GM12878 (cell line): ENCODE measurements at regions not wholly inside any gene's neighbourhood (a gene's known extent, or its start where the extent isn't known, plus 50 kb on each side); places are given as distances from the start of the nearest gene placed in this dataset.

Experiments used
- ATAC-seq: fragments of 200-7000 bp; cut with Tn5 transposase; 3 replicates; pipeline ENCODE4 v1.9.1; 2020; ENCODE audit warnings: mild to moderate bottlenecking, moderate library complexity
- BruUV-seq: library from RNA; stranded (reverse); fragments of 400-500 nt; replicated peaks from 2 replicates; lab custom pipeline; 2021; lab: Mats Ljungman, UMichigan
- CTCF ChIA-PET: fragments of 300-600 bp; sonication (Branson Sonifier 250); formaldehyde crosslinking; extraction: SDS; loops from one replicate; lab custom pipeline; 2021; ENCODE audit warnings: inconsistent platforms; lab: Yijun Ruan, JAX
- POLR2A ChIA-PET: fragments of 350-600 bp; formaldehyde crosslinking; extraction: SDS; loops from one replicate; lab custom pipeline; 2021; ENCODE audit warnings: inconsistent platforms; lab: Charles Lee
- RAD21 ChIA-PET: fragments of 300-600 bp; sonication (Branson Sonifier 250); formaldehyde crosslinking; loops from one replicate; lab custom pipeline; 2023; ENCODE audit warnings: antibody characterized with exemption; ENCODE audit not compliant: unreplicated experiment; lab: Charles Lee
- SMC1A ChIA-PET: fragments of 300-600 bp; sonication (Branson Sonifier 250); formaldehyde crosslinking; loops from one replicate; lab custom pipeline; 2023; ENCODE audit not compliant: unreplicated experiment, uncharacterized antibody; lab: Charles Lee
- DNase-seq: peaks from one replicate; pipeline ENCODE4 v3.0.0-alpha.2; 2011; ENCODE audit warnings: low read depth, low spot score
- FAIRE-seq: peaks from 3 replicates; lab custom pipeline; 2011; peaks lifted over from hg19 to GRCh38; lab: Jason Lieb, UNC
- H2AFZ ChIP-seq: 2 replicates; pipeline ENCODE4 v1.6.0; 2011; ENCODE audit warnings: low read depth, low read length, control low read depth; ENCODE audit not compliant: control insufficient read depth
- H3K27ac ChIP-seq: 2 replicates; pipeline ENCODE4 v1.5.1; 2011; ENCODE audit warnings: control low read depth; ENCODE audit not compliant: control insufficient read depth, insufficient read depth
- H3K27me3 ChIP-seq, 2 experiments: replicated peaks in 1 of 2; 2 replicates each; pipeline versions ENCODE4 v1.6.0 to v1.6.1; 2011; ENCODE audit warnings: low read length in 1 of 2; ENCODE audit not compliant: control insufficient read depth in 2 of 2, insufficient read depth in 2 of 2
- H3K36me3 ChIP-seq, 2 experiments: 2 replicates each; pipeline ENCODE4 v1.5.1; 2011; ENCODE audit warnings: low read length in 1 of 2; ENCODE audit not compliant: control insufficient read depth in 2 of 2, insufficient read depth in 2 of 2
- H3K4me1 ChIP-seq: 2 replicates; pipeline ENCODE4 v1.6.1; 2011; ENCODE audit warnings: mild to moderate bottlenecking, low read length, moderate library complexity, mixed read lengths; ENCODE audit not compliant: control insufficient read depth, insufficient read depth
- H3K4me2 ChIP-seq: 2 replicates; pipeline ENCODE4 v1.6.0; 2011; ENCODE audit warnings: control low read depth; ENCODE audit not compliant: control insufficient read depth, insufficient read depth
- H3K4me3 ChIP-seq: fragments of 200-600 bp; sonication (generic); 2 replicates; pipeline ENCODE4 v1.5.1; 2016
- H3K79me2 ChIP-seq: 2 replicates; pipeline ENCODE4 v1.6.0; 2011; ENCODE audit warnings: low read length; ENCODE audit not compliant: control insufficient read depth, insufficient read depth
- H3K9ac ChIP-seq: 2 replicates; pipeline ENCODE4 v1.8.0; 2011; ENCODE audit warnings: low read length, control low read depth, mixed read lengths; ENCODE audit not compliant: control insufficient read depth, insufficient read depth
- H3K9me3 ChIP-seq: replicated peaks from 3 replicates; pipeline ENCODE4 v1.5.1; 2011; ENCODE audit warnings: mild to moderate bottlenecking, low read length; ENCODE audit not compliant: control insufficient read depth, insufficient read depth
- H4K20me1 ChIP-seq: 2 replicates; pipeline ENCODE4 v1.6.0; 2011; ENCODE audit not compliant: control insufficient read depth, insufficient read depth
- BRCA1 ChIP-seq: IDR thresholded peaks from 2 replicates; pipeline ENCODE4 v1.6.1; 2011; ENCODE audit warnings: low read depth, low read length, improper control_type of control experiment
- FOXK2 ChIP-seq: fragments of 450-650 bp; IDR thresholded peaks from 2 replicates; pipeline ENCODE4 v1.6.1; 2017; ENCODE audit warnings: mild to moderate bottlenecking, moderate library complexity
- HDAC2 ChIP-seq: fragments of 200-600 bp; sonication (generic); IDR thresholded peaks from 2 replicates; pipeline ENCODE4 v1.6.1; 2017
- IRF4 ChIP-seq: IDR thresholded peaks from 2 replicates; pipeline ENCODE4 v1.6.1; 2011; ENCODE audit warnings: low read depth, low read length
- MTA2 ChIP-seq: fragments of 450-650 bp; IDR thresholded peaks from 2 replicates; pipeline ENCODE4 v1.6.1; 2016; ENCODE audit warnings: low read depth, mild to moderate bottlenecking, moderate library complexity
- NR2C1 ChIP-seq: fragments of 450-650 bp; IDR thresholded peaks from 2 replicates; pipeline ENCODE4 v1.6.1; 2017; ENCODE audit warnings: antibody characterized with exemption, mild to moderate bottlenecking, moderate library complexity
- NR2F1 ChIP-seq: fragments of 450-650 bp; conservative IDR thresholded peaks from 2 replicates; pipeline ENCODE4 v1.6.1; 2017; ENCODE audit warnings: mild to moderate bottlenecking
- NRF1 ChIP-seq: conservative IDR thresholded peaks from 2 replicates; pipeline ENCODE4 v1.6.1; 2011; ENCODE audit warnings: mild to moderate bottlenecking, low read depth, low read length, improper control_type of control experiment
- WGBS: methylation state at CpG from one replicate; pipeline ENCODE4 v1.1.6; 2016; ENCODE audit warnings: low lambda C conversion rate; ENCODE audit not compliant: insufficient replicate concordance, insufficient coverage; ENCODE audit errors: missing lambda C conversion rate; 5-methylcytosine and 5-hydroxymethylcytosine counted together
- in situ Hi-C: fragments of 300-500 bp; cut with MboI; formaldehyde crosslinking; loops from 9 replicates; pipeline ENCODE4 v1.14.3; 2018; ENCODE audit warnings: mixed read lengths
- intact Hi-C: fragments of 100-400 bp; cut with micrococcal nuclease; formaldehyde crosslinking; loops from one replicate; pipeline ENCODE4 v1.14.2; 2022; ENCODE audit not compliant: unreplicated experiment

DNA sequence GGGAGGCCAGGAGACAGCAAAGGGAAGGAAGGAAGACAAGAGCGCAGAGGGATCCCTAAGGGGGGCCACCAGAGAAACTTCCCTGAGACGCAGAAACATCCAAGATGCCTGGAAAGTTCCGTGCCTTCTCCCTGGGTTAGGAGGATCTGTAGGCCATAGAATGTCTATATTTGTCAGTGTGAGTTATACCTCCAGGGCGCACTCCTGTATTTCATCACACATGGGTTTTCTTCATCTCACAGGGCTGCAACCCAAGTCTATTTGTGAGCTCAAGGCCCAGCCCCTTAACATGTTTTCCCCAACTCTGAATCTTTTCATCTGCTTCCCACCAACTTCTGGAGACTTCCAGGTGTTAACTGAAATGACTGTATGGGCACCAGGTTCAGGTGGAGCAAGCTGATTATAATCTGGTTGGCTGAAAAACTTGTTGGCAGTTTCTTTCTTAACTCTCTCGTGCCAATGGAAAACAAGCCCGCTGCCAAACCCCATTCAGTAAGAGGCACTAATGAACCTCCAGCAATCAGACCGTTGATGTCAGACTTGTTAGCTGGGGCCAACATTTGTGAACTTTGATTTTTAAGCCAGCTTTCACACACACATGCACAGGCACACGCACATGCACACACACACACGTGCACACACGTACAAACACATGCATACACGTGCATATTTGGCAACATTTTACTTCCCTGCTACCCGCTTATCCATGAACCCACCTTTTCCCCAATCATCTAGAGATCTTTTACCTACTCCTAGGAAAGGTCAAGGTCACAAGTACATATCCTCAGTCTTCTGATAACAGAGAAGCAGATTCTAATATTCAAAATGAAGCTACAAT is 247.5 kb upstream of the GMDS start:
- Histone ChIP-seq H3K9me3 (no peaks in the 10 kb centered on the region), H3K9ac (no peak overlapping the region), H2AFZ (no peak overlapping the region), H3K36me3 (no peaks in the 10 kb centered on the region), H4K20me1 (no peaks in the 10 kb centered on the region), H3K4me1 (no peaks in the 10 kb centered on the region), H3K4me2 (no peak overlapping the region), H3K27me3 (no peaks in the 10 kb centered on the region), H3K27ac (no peak overlapping the region), H3K4me3 (no peak overlapping the region), H3K79me2 (no peaks in the 10 kb centered on the region)
- POLR2A ChIA-PET: interaction anchor here (0.6 kb wide), 1 partner anchor 80 kb away, joined by 4 read pairs; no protein-coding TSS in a partner anchor
- SMC1A ChIA-PET: interaction anchor here (0.7 kb wide), 1 partner anchor 1157 kb away, joined by 3 read pairs; no protein-coding TSS in a partner anchor
- ATAC-seq (no peak), FAIRE-seq (no peak), DNase-seq (no peak)
- no peak for TF ChIP-seq NR2C1
- no TSS peak for BruUV-seq
- in situ Hi-C loops: no loop called here
- CTCF ChIA-PET: no interaction called here
- WGBS: 43% methylated on average over 12 of the region's 12 CpGs
- RAD21 ChIA-PET: no interaction called here
- intact Hi-C loops: no loop called here

DNA sequence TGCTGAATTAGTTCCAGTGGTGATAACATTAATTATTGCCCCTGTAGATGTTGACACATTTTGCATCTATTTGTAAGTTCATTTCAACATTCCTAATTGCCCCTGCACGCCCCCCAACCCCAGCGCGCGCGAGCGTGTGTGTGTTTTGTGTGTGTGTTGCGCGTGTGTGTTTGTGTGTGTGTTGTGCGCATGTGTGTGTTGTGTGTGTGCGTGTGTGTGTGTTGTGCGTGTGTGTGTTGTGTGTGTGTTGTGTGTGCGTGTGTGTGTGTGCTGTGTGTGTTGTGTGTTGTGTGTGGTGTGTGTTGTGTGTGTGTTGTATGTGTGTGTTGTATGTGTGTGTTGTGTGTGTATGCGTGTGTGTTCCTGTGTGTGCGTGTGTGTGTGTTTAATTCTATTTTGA is 245.7 kb upstream of the GMDS start:
- Histone ChIP-seq H3K4me2 (no peak overlapping the region), H3K4me3 (no peak overlapping the region), H3K27ac (no peak overlapping the region), H3K9ac (no peak overlapping the region), H3K9me3 (no peaks in the 10 kb centered on the region), H4K20me1 (no peaks in the 10 kb centered on the region), H3K27me3 (no peaks in the 10 kb centered on the region), H3K79me2 (no peaks in the 10 kb centered on the region), H2AFZ (no peak overlapping the region), H3K4me1 (no peaks in the 10 kb centered on the region), H3K36me3 (no peaks in the 10 kb centered on the region)
- POLR2A ChIA-PET: no interaction called here
- no peak for TF ChIP-seq IRF4
- no peak for TF ChIP-seq MTA2
- TF ChIP-seq BRCA1: no peak
- TF ChIP-seq NR2F1: no peak
- TF ChIP-seq NRF1: no peak
- TF ChIP-seq HDAC2: no peak
- no peak for TF ChIP-seq FOXK2
- no peak for DNase-seq
- intact Hi-C loops: no loop called here
- CTCF ChIA-PET: no interaction called here
- in situ Hi-C loops: no loop called here
- no peak for FAIRE-seq
- ATAC-seq: no peak
- SMC1A ChIA-PET: no interaction called here
- no TSS peak for BruUV-seq
- RAD21 ChIA-PET: no interaction called here
- 64% methylated on average over 14 of the region's 14 CpGs for WGBS
